ENCODE measurements at regions not wholly inside any gene's neighbourhood (a gene's known extent, or its start where the extent isn't known, plus 50 kb on each side); places are given as distances from the start of the nearest gene placed in this dataset.

- TF ChIP-seq POLR2A (IDR thresholded peaks at IDR 0.05; ENCODE audit: low read length) (no peak), GATA1 (IDR thresholded peaks at IDR 0.05; ENCODE audit: low read depth, low read length) (no peak)
These were observed 835.0 kb downstream of the TBL1XR1 start for GRCh38 chr3:176362191-176362731.

Measured in erythroblast (primary cell).